Neural cell (in vitro differentiated cells): ENCODE measurements at regions not wholly inside any gene's neighbourhood (a gene's known extent, or its start where the extent isn't known, plus 50 kb on each side); places are given as distances from the start of the nearest gene placed in this dataset.

Experiments used
- H2AFZ ChIP-seq: fragments of 200-600, 300-800 bp; sonication (generic), shearing (Covaris generic); 2 replicates; pipeline ENCODE4 v1.6.0; 2014; ENCODE audit warnings: low read depth, mild to moderate bottlenecking, antibody characterized with exemption, low read length, moderate library complexity
- H3F3A ChIP-seq: fragments of 200-600 bp; shearing (Covaris generic); 2 replicates; pipeline ENCODE4 v1.6.1; 2016; ENCODE audit warnings: mild to moderate bottlenecking, moderate library complexity, mixed read lengths, antibody characterized with exemption, low read length; ENCODE audit not compliant: insufficient read depth, poor library complexity, severe bottlenecking
- H3K27ac ChIP-seq: fragments of 200-600, 300-800 bp; sonication (generic), shearing (Covaris generic); 2 replicates; pipeline ENCODE4 v1.5.1; 2014; ENCODE audit warnings: mild to moderate bottlenecking, low read length, moderate library complexity
- H3K27me3 ChIP-seq: fragments of 300-800, 200-600 bp; sonication (generic), shearing (Covaris generic); 2 replicates; pipeline ENCODE4 v1.6.0; 2014; ENCODE audit warnings: mild to moderate bottlenecking, low read depth, low read length, moderate library complexity; ENCODE audit not compliant: insufficient read depth
- H3K36me3 ChIP-seq: fragments of 300-800, 200-600 bp; sonication (generic), shearing (Covaris generic); 2 replicates; pipeline ENCODE4 v1.5.1; 2014; ENCODE audit warnings: mild to moderate bottlenecking, antibody characterized with exemption, low read length, moderate library complexity; ENCODE audit not compliant: insufficient read depth
- H3K4me2 ChIP-seq: fragments of 300-800, 200-600 bp; sonication (generic), shearing (Covaris generic); 2 replicates; pipeline ENCODE4 v1.6.0; 2014; ENCODE audit warnings: mild to moderate bottlenecking, low read length
- H3K4me3 ChIP-seq: fragments of 300-800, 200-600 bp; sonication (generic), shearing (Covaris generic); 2 replicates; pipeline ENCODE4 v1.5.1; 2014; ENCODE audit warnings: mild to moderate bottlenecking, low read length, moderate library complexity
- H3K79me2 ChIP-seq: fragments of 200-600 bp; shearing (Covaris generic); replicated peaks from 2 replicates; pipeline ENCODE4 v1.6.0; 2014; ENCODE audit warnings: mild to moderate bottlenecking, low read length, moderate library complexity; ENCODE audit not compliant: insufficient read depth
- H3K9ac ChIP-seq: fragments of 300-800, 200-600 bp; sonication (generic), shearing (Covaris generic); 2 replicates; pipeline ENCODE4 v1.6.1; 2016; ENCODE audit warnings: mild to moderate bottlenecking, low read length, mixed read lengths
- H3K9me2 ChIP-seq: fragments of 200-600 bp; shearing (Covaris generic); 2 replicates; pipeline ENCODE4 v1.6.1; 2016; ENCODE audit warnings: mild to moderate bottlenecking, low read length, mixed read lengths; ENCODE audit not compliant: insufficient read depth
- H3K9me3 ChIP-seq: fragments of 200-600, 300-800 bp; sonication (generic), shearing (Covaris generic); 2 replicates; pipeline ENCODE4 v1.6.1; 2016; ENCODE audit warnings: mild to moderate bottlenecking, mixed run types, low read length, moderate library complexity, mixed read lengths
- H4K20me1 ChIP-seq: fragments of 200-600 bp; shearing (Covaris generic); 2 replicates; pipeline ENCODE4 v1.6.1; 2016; ENCODE audit warnings: mild to moderate bottlenecking, mixed run types; ENCODE audit not compliant: insufficient read depth
- CTCF ChIP-seq: fragments of 450-650 bp; IDR thresholded peaks from 2 replicates; pipeline ENCODE4 v1.5.1; 2014; ENCODE audit warnings: antibody characterized with exemption, mild to moderate bottlenecking, moderate library complexity; ENCODE audit not compliant: poor library complexity, severe bottlenecking
- EP300 ChIP-seq: fragments of 450-650 bp; conservative IDR thresholded peaks from 2 replicates; pipeline ENCODE4 v1.6.1; 2014; ENCODE audit warnings: antibody characterized with exemption, mild to moderate bottlenecking, moderate library complexity; ENCODE audit not compliant: poor library complexity, severe bottlenecking
- EZH2 ChIP-seq: fragments of 200-600, 300-800 bp; shearing (Covaris generic), sonication (generic); IDR thresholded peaks from 2 replicates; pipeline ENCODE4 v1.6.1; 2014; ENCODE audit warnings: antibody characterized with exemption, low read length, borderline replicate concordance, mild to moderate bottlenecking; ENCODE audit not compliant: insufficient read depth, poor library complexity, severe bottlenecking
- MXI1 ChIP-seq: fragments of 450-650 bp; conservative IDR thresholded peaks from 2 replicates; pipeline ENCODE4 v1.6.1; 2014; ENCODE audit warnings: antibody characterized with exemption, mild to moderate bottlenecking; ENCODE audit not compliant: poor library complexity, severe bottlenecking
- POLR2AphosphoS5 ChIP-seq: IDR thresholded peaks from 2 replicates; pipeline ENCODE4 v1.6.1; 2012
- RAD21 ChIP-seq: fragments of 450-650 bp; conservative IDR thresholded peaks from 2 replicates; pipeline ENCODE4 v1.6.1; 2014; ENCODE audit warnings: antibody characterized with exemption, mild to moderate bottlenecking, moderate library complexity
- SMC3 ChIP-seq: fragments of 450-650 bp; conservative IDR thresholded peaks from 2 replicates; pipeline ENCODE4 v1.6.1; 2014; ENCODE audit warnings: antibody characterized with exemption, mild to moderate bottlenecking, moderate library complexity; ENCODE audit not compliant: poor library complexity
- TAF1 ChIP-seq: IDR thresholded peaks from 2 replicates; pipeline ENCODE4 v1.6.1; 2012; ENCODE audit warnings: low read depth
- TF ChIP-seq, protein P1 (sequence below): IDR thresholded peaks from 2 replicates; pipeline ENCODE4 v1.6.1; 2012; ENCODE audit warnings: borderline replicate concordance

- Histone ChIP-seq H3K36me3 (no peaks in the 10 kb centered on the region), H3K4me3 (no peak overlapping the region), H3K9me3 (no peaks in the 10 kb centered on the region), H3K9ac (no peak overlapping the region), H3K27me3 (no peaks in the 10 kb centered on the region), H4K20me1 (no peaks in the 10 kb centered on the region), H3K9me2 (no peaks in the 10 kb centered on the region), H3F3A (no peaks in the 10 kb centered on the region), H3K27ac (no peak overlapping the region), H2AFZ (no peak overlapping the region), H3K79me2 (no peaks in the 10 kb centered on the region), H3K4me2 (no peak overlapping the region)
- TF ChIP-seq CTCF = no peak
- TF ChIP-seq RAD21 = no peak
- no peak for TF ChIP-seq MXI1
- TF ChIP-seq EZH2 = no peak
- TF ChIP-seq EP300 = no peak
- no peak for TF ChIP-seq POLR2AphosphoS5
- no peak for TF ChIP-seq SMC3
Observed at GRCh38 chr6:50541941-50542340, 171.4 kb upstream of the TFAP2D start.

- H3K4me3 ChIP-seq = no peak overlapping the region
Observed at GRCh38 chr6:50543666-50544065, 169.7 kb upstream of the TFAP2D start.

More at GRCh38 chr6:50543666-50544065, 169.7 kb upstream of the TFAP2D start:
- Histone ChIP-seq H3K9me3 (no peaks in the 10 kb centered on the region), H2AFZ (no peak overlapping the region), H3K36me3 (no peaks in the 10 kb centered on the region), H3K27me3 (no peaks in the 10 kb centered on the region), H3F3A (no peaks in the 10 kb centered on the region), H3K4me2 (no peak overlapping the region), H4K20me1 (no peaks in the 10 kb centered on the region), H3K9ac (no peak overlapping the region), H3K79me2 (no peaks in the 10 kb centered on the region), H3K27ac (no peak overlapping the region), H3K9me2 (no peaks in the 10 kb centered on the region)
- TF ChIP-seq, protein P1, sequence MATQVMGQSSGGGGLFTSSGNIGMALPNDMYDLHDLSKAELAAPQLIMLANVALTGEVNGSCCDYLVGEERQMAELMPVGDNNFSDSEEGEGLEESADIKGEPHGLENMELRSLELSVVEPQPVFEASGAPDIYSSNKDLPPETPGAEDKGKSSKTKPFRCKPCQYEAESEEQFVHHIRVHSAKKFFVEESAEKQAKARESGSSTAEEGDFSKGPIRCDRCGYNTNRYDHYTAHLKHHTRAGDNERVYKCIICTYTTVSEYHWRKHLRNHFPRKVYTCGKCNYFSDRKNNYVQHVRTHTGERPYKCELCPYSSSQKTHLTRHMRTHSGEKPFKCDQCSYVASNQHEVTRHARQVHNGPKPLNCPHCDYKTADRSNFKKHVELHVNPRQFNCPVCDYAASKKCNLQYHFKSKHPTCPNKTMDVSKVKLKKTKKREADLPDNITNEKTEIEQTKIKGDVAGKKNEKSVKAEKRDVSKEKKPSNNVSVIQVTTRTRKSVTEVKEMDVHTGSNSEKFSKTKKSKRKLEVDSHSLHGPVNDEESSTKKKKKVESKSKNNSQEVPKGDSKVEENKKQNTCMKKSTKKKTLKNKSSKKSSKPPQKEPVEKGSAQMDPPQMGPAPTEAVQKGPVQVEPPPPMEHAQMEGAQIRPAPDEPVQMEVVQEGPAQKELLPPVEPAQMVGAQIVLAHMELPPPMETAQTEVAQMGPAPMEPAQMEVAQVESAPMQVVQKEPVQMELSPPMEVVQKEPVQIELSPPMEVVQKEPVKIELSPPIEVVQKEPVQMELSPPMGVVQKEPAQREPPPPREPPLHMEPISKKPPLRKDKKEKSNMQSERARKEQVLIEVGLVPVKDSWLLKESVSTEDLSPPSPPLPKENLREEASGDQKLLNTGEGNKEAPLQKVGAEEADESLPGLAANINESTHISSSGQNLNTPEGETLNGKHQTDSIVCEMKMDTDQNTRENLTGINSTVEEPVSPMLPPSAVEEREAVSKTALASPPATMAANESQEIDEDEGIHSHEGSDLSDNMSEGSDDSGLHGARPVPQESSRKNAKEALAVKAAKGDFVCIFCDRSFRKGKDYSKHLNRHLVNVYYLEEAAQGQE = no peak
- TF ChIP-seq EZH2 = no peak
- TF ChIP-seq TAF1 = no peak
- TF ChIP-seq POLR2AphosphoS5 = no peak
- no peak for TF ChIP-seq CTCF
- no peak for TF ChIP-seq MXI1
- TF ChIP-seq RAD21 = no peak
- no peak for TF ChIP-seq EP300
- no peak for TF ChIP-seq SMC3
